GM18868 (cell line): ENCODE measurements at regions not wholly inside any gene's neighbourhood (a gene's known extent, or its start where the extent isn't known, plus 50 kb on each side); places are given as distances from the start of the nearest gene placed in this dataset.

Experiments used
- ATAC-seq: cut with Tn5 transposase; IDR thresholded peaks from one replicate; pipeline ENCODE4 v1.9.1; 2021; ENCODE audit warnings: mild to moderate bottlenecking, moderate library complexity; ENCODE audit not compliant: unreplicated experiment

GRCh38 chrX:114332766-114333165, 251.1 kb upstream of the HTR2C start:
- no peak for ATAC-seq

GRCh38 chrX:114334473-114334982, 249.4 kb upstream of the HTR2C start:
- ATAC-seq, result no peak

GRCh38 chrX:114338870-114339269, 245.0 kb upstream of the HTR2C start:
- no peak for ATAC-seq

GRCh38 chrX:114344756-114345349, 239.0 kb upstream of the HTR2C start:
- peak; percentile 99 for ATAC-seq

GRCh38 chrX:114361076-114361725, 222.7 kb upstream of the HTR2C start:
- no peak for ATAC-seq

GRCh38 chrX:114363346-114363745, 220.5 kb upstream of the HTR2C start:
- ATAC-seq, result no peak

GRCh38 chrX:114365065-114365834, 218.6 kb upstream of the HTR2C start:
- no peak for ATAC-seq

- no peak for ATAC-seq
Observed at GRCh38 chrX:114372937-114373336, 210.9 kb upstream of the HTR2C start.

- no peak for ATAC-seq
Observed at GRCh38 chrX:114390251-114390796, 193.6 kb upstream of the HTR2C start.
